ENCODE measurements at regions not wholly inside any gene's neighbourhood (a gene's known extent, or its start where the extent isn't known, plus 50 kb on each side); places are given as distances from the start of the nearest gene placed in this dataset.
"Not testable (repeated sequence)": the region's sequence is repeated elsewhere in the genome, so short reads cannot be mapped to it uniquely, and the experiment has no call there.

- TF ChIP-seq CTCF (conservative IDR thresholded peaks at IDR 0.05); EZH2 (IDR thresholded peaks at IDR 0.05; ENCODE audit: low read depth): not testable (repeated sequence)
Observed at GRCh38 chr9:66752324-66752923, 148.1 kb upstream of the ZNF658 start.

All from PC-9 (cell line).